ENCODE measurements at regions not wholly inside any gene's neighbourhood (a gene's known extent, or its start where the extent isn't known, plus 50 kb on each side); places are given as distances from the start of the nearest gene placed in this dataset.

GRCh38 chr2:228798458-228799207 lies 472.5 kb downstream of the PID1 start:
- no peak overlapping the region for H3K27ac Mint-ChIP-seq (ENCODE audit: unreplicated experiment)
- POLR2A ChIA-PET = no interaction called here
- no peak overlapping the region for H3K4me3 Mint-ChIP-seq (ENCODE audit: unreplicated experiment)
- Histone ChIP-seq H3K36me3 (ENCODE audit: control insufficient read depth, insufficient read depth, low read length) (no peaks in the 10 kb centered on the region), H3K27me3 (replicated peaks; ENCODE audit: control insufficient read depth, insufficient read depth, low read length) (no peaks in the 10 kb centered on the region), H3K4me3 (ENCODE audit: low read depth, low read length) (no peak overlapping the region), H3K4me1 (no peaks in the 10 kb centered on the region), H3K9me3 (no peaks in the 10 kb centered on the region)
- BruUV-seq (replicated peaks) = no TSS peak
- CTCF ChIA-PET = no interaction called here
- no peaks in the 10 kb centered on the region for H3K4me1 Mint-ChIP-seq (ENCODE audit: low read depth, unreplicated experiment)
- no peaks in the 10 kb centered on the region for H3K9me3 Mint-ChIP-seq (ENCODE audit: unreplicated experiment)
- H3K36me3 Mint-ChIP-seq (ENCODE audit: insufficient read depth, unreplicated experiment) = no peaks in the 10 kb centered on the region
- H3K27me3 Mint-ChIP-seq (ENCODE audit: insufficient read depth, unreplicated experiment) = peaks cover 12% of the 10 kb centered on the region
- no peak for DNase-seq
- intact Hi-C loops (cut with micrococcal nuclease; ENCODE audit: unreplicated experiment) = no loop called here
- TF ChIP-seq CTCF (IDR thresholded peaks at IDR 0.05; ENCODE audit: insufficient read depth in 1 of 2, low read depth in 1 of 2, low read length in 1 of 2, severe bottlenecking in 1 of 2, unreplicated experiment in 1 of 2) = no peak

GRCh38 chr2:228796386-228796785 lies 474.7 kb downstream of the PID1 start:
- H3K9me3 Mint-ChIP-seq (ENCODE audit: unreplicated experiment) = no peaks in the 10 kb centered on the region
- Histone ChIP-seq H3K4me3 (ENCODE audit: low read depth, low read length) (no peak overlapping the region), H3K4me1 (no peaks in the 10 kb centered on the region), H3K36me3 (ENCODE audit: control insufficient read depth, insufficient read depth, low read length) (no peaks in the 10 kb centered on the region), H3K9me3 (no peaks in the 10 kb centered on the region), H3K27me3 (replicated peaks; ENCODE audit: control insufficient read depth, insufficient read depth, low read length) (no peaks in the 10 kb centered on the region)
- no peak for TF ChIP-seq CTCF (IDR thresholded peaks at IDR 0.05; ENCODE audit: insufficient read depth in 1 of 2, low read depth in 1 of 2, low read length in 1 of 2, severe bottlenecking in 1 of 2, unreplicated experiment in 1 of 2)
- peaks cover 12% of the 10 kb centered on the region for H3K27me3 Mint-ChIP-seq (ENCODE audit: insufficient read depth, unreplicated experiment)
- no peaks in the 10 kb centered on the region for H3K4me1 Mint-ChIP-seq (ENCODE audit: low read depth, unreplicated experiment)
- no peak overlapping the region for H3K4me3 Mint-ChIP-seq (ENCODE audit: unreplicated experiment)
- POLR2A ChIA-PET = no interaction called here
- no peaks in the 10 kb centered on the region for H3K36me3 Mint-ChIP-seq (ENCODE audit: insufficient read depth, unreplicated experiment)
- CTCF ChIA-PET = no interaction called here
- intact Hi-C loops (cut with micrococcal nuclease; ENCODE audit: unreplicated experiment) = no loop called here
- H3K27ac Mint-ChIP-seq (ENCODE audit: unreplicated experiment) = no peak overlapping the region
- DNase-seq = no peak
- BruUV-seq (replicated peaks) = no TSS peak

GRCh38 chr2:228793116-228793515 lies 478.0 kb downstream of the PID1 start:
- POLR2A ChIA-PET = no interaction called here
- CTCF ChIA-PET = no interaction called here
- H3K4me1 ChIP-seq = no peaks in the 10 kb centered on the region
- intact Hi-C loops (cut with micrococcal nuclease; ENCODE audit: unreplicated experiment) = no loop called here
- Mint-ChIP-seq H3K9me3 (ENCODE audit: unreplicated experiment) (no peaks in the 10 kb centered on the region), H3K27me3 (ENCODE audit: insufficient read depth, unreplicated experiment) (peaks cover 9% of the 10 kb centered on the region), H3K4me1 (ENCODE audit: low read depth, unreplicated experiment) (no peaks in the 10 kb centered on the region), H3K27ac (ENCODE audit: unreplicated experiment) (no peak overlapping the region), H3K4me3 (ENCODE audit: unreplicated experiment) (no peak overlapping the region), H3K36me3 (ENCODE audit: insufficient read depth, unreplicated experiment) (no peaks in the 10 kb centered on the region)
- BruUV-seq (replicated peaks) = no TSS peak
- TF ChIP-seq CTCF (IDR thresholded peaks at IDR 0.05; ENCODE audit: insufficient read depth in 1 of 2, low read depth in 1 of 2, low read length in 1 of 2, severe bottlenecking in 1 of 2, unreplicated experiment in 1 of 2) = no peak
- no peaks in the 10 kb centered on the region for H3K9me3 ChIP-seq
- H3K36me3 ChIP-seq (ENCODE audit: control insufficient read depth, insufficient read depth, low read length) = no peaks in the 10 kb centered on the region
- no peak for DNase-seq
- H3K4me3 ChIP-seq (ENCODE audit: low read depth, low read length) = no peak overlapping the region
- no peaks in the 10 kb centered on the region for H3K27me3 ChIP-seq (replicated peaks; ENCODE audit: control insufficient read depth, insufficient read depth, low read length)

Measured in Caco-2 (cell line).